ENCODE measurements at regions not wholly inside any gene's neighbourhood (a gene's known extent, or its start where the extent isn't known, plus 50 kb on each side); places are given as distances from the start of the nearest gene placed in this dataset.

DNA sequence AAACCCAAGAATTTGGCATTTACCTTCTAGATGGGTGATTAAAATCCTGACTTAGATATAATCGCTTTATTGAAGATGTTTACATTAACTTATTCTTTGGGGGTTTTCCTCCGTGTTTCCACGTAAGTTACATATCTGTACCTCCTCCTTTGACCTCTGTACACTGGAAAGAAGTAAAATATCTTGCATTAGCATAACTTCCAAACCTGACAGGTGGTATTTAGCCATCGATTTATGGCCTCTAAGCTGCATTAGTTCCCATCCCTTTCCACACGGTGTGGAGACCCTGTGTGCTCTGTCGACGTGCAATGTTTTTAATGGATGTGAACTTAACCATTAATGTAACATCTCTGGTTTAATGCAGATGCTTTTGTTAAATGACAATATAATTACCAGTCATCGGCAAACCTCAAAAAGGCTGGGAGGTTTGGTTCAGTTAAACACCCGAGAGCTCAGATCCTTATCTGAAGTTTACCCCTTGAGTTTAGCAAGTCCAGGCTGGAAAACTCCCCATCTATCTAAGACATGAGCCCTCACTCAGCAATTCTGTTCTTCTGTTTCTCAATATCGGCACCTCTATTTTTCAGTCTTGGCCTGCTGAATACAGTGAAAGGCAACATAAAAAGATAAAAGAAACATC lies 295.2 kb downstream of the GATA3 start:
- no peaks in the 10 kb centered on the region for H3K36me3 Mint-ChIP-seq
- Histone ChIP-seq H3K4me1 (ENCODE audit: control insufficient read depth in 1 of 2, extremely low read depth in 1 of 2, insufficient read depth in 2 of 2, low read length in 2 of 2) (no peaks in the 10 kb centered on the region), H3K9me3 (no peaks in the 10 kb centered on the region), H3K36me3 (ENCODE audit: control insufficient read depth in 2 of 2, extremely low read depth in 1 of 2, insufficient read depth in 1 of 2, low read length in 1 of 2) (no peaks in the 10 kb centered on the region), H3K4me3 (ENCODE audit: control insufficient read depth in 1 of 2, extremely low read depth in 1 of 2, low read length in 1 of 2) (no peak overlapping the region), H3K27ac (ENCODE audit: low read length) (no peak overlapping the region), H3K27me3 (replicated peaks in 1 of 2; ENCODE audit: control insufficient read depth in 2 of 2, extremely low read depth in 1 of 2, insufficient read depth in 2 of 2, low read length in 1 of 2) (no peaks in the 10 kb centered on the region)
- no peaks in the 10 kb centered on the region for H3K4me1 Mint-ChIP-seq
- DNase-seq (no peak), ATAC-seq (replicated peaks in 1 of 4) (no peak)
- ChIA-PET POLR2A (interaction anchor here in 1 of 2 donors (0.6 to 1.3 kb wide), 2 partner anchors 17 to 84 kb away, joined by 3 read pairs; no protein-coding TSS in a partner anchor), CTCF (no interaction called here)
- no peak overlapping the region for H3K27ac Mint-ChIP-seq
- H3K27me3 Mint-ChIP-seq: no peaks in the 10 kb centered on the region
- WGBS (ENCODE audit: insufficient coverage): 40% methylated on average over 1 of the region's 10 CpGs
- H3K9me3 Mint-ChIP-seq: no peaks in the 10 kb centered on the region
- H3K4me3 Mint-ChIP-seq: no peak overlapping the region

DNA sequence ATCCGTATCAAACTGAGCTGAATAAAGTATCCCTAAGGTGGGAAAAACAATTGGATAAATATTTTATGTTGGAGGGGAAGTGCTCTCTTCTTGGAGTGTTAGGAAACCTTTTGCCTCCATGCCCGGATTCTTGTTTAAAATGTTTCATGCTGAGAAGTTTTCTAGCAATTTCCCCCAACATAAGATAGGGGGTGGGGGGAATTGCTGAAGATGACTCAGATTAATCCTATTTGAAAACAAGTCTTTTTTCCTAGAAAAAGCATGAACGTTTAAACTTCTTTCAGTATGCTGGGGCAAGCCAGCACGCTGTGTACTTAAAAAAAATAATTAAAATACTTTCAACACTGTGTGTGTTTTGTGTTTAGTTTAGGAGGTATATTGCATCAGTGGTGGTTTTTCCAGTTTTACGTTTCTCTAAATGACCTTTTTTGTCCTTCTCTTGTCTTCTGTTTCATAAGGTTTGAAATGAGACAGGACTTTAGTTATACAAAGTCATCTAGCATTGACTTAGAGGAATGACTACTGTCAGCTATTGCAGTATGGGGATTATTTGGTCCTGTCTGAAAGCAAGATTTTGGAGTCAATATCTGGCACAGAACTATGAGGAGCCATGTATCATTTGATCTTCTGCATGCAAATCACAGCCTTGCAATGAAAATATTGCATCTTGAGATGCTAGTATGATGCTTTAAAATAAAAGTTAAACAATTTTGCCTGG lies 295.9 kb downstream of the GATA3 start:
- no peak for ATAC-seq (replicated peaks in 1 of 4)

DNA sequence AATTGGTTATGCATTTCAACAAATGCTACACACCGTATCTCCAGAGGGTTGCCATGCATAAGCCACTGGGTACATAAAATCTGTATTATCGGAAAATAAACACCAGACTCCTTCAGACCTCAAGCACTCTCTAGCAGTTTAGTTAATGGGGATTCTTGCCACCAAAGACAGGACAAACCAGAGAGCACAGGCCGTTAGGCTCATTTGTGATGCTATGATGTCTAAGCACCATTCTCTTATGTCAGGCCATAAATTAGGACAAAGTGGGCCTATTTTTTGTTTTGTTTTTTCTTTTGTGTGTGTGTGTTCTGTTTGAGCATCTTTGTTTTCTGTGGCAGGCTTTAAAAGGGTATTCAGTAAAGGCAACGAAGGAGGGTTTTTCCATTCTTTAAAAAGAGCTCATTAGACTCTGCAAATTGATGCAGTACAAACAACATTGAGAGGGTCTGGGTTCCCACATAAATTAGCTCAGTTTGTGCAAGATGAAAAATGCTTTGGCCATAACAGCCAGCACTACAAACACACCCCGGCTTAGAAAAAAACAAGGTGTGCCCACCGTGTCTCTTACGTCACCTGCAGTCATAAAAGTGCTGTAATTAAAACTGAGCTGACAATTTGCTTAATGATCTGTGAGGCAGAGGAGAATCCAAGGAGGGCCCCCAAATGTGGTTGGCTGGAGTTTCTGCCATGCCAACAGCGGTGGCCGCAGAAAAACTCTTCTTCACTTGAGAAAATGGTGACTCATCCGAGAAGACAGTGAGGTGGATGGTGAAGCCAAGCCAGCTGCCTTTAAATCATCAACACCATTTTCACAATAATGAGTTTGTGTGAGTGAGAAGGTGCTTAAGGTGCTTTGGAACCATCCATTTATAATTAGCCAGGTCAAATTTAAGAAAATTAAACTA lies 297.9 kb downstream of the GATA3 start:
- no peak overlapping the region for H3K27ac ChIP-seq (ENCODE audit: low read length)
- 95% methylated on average over 2 of the region's 10 CpGs for WGBS (ENCODE audit: insufficient coverage)
- H3K4me3 ChIP-seq (ENCODE audit: control insufficient read depth in 1 of 2, extremely low read depth in 1 of 2, low read length in 1 of 2): no peak overlapping the region
- Mint-ChIP-seq H3K4me3 (no peak overlapping the region), H3K4me1 (no peaks in the 10 kb centered on the region), H3K27ac (no peak overlapping the region), H3K9me3 (no peaks in the 10 kb centered on the region), H3K27me3 (peaks cover 0 to 9% of the 10 kb centered on the region in 2 donors), H3K36me3 (no peaks in the 10 kb centered on the region)
- ChIA-PET POLR2A (interaction anchor here in 1 of 2 donors (0.6 kb wide), 1 partner anchor 21 kb away, joined by 3 read pairs; no protein-coding TSS in a partner anchor), CTCF (no interaction called here)
- H3K9me3 ChIP-seq: no peaks in the 10 kb centered on the region
- H3K27me3 ChIP-seq (replicated peaks in 1 of 2; ENCODE audit: control insufficient read depth in 2 of 2, extremely low read depth in 1 of 2, insufficient read depth in 2 of 2, low read length in 1 of 2): no peaks in the 10 kb centered on the region
- DNase-seq (no peak), ATAC-seq (replicated peaks in 1 of 4) (no peak)
- H3K36me3 ChIP-seq (ENCODE audit: control insufficient read depth in 2 of 2, extremely low read depth in 1 of 2, insufficient read depth in 1 of 2, low read length in 1 of 2): no peaks in the 10 kb centered on the region
- H3K4me1 ChIP-seq (ENCODE audit: control insufficient read depth in 1 of 2, extremely low read depth in 1 of 2, insufficient read depth in 2 of 2, low read length in 2 of 2): no peaks in the 10 kb centered on the region

More for the DNA sequence above, 295.9 kb downstream of the GATA3 start:
- no peak overlapping the region for H3K27ac ChIP-seq (ENCODE audit: low read length)
- no peak overlapping the region for H3K4me3 ChIP-seq (ENCODE audit: control insufficient read depth in 1 of 2, extremely low read depth in 1 of 2, low read length in 1 of 2)
- no CpG with 5 or more reads among the region's 5 CpGs for WGBS (ENCODE audit: insufficient coverage)
- Mint-ChIP-seq H3K4me3 (no peak overlapping the region), H3K27ac (no peak overlapping the region), H3K9me3 (no peaks in the 10 kb centered on the region), H3K36me3 (no peaks in the 10 kb centered on the region), H3K27me3 (no peaks in the 10 kb centered on the region), H3K4me1 (no peaks in the 10 kb centered on the region)
- H3K36me3 ChIP-seq (ENCODE audit: control insufficient read depth in 2 of 2, extremely low read depth in 1 of 2, insufficient read depth in 1 of 2, low read length in 1 of 2): no peaks in the 10 kb centered on the region
- no peaks in the 10 kb centered on the region for H3K27me3 ChIP-seq (replicated peaks in 1 of 2; ENCODE audit: control insufficient read depth in 2 of 2, extremely low read depth in 1 of 2, insufficient read depth in 2 of 2, low read length in 1 of 2)
- ChIA-PET CTCF (no interaction called here), POLR2A (interaction anchor here in 1 of 2 donors (0.6 kb wide), 1 partner anchor 85 kb away, joined by 3 read pairs; no protein-coding TSS in a partner anchor)
- H3K9me3 ChIP-seq: no peaks in the 10 kb centered on the region
- no peaks in the 10 kb centered on the region for H3K4me1 ChIP-seq (ENCODE audit: control insufficient read depth in 1 of 2, extremely low read depth in 1 of 2, insufficient read depth in 2 of 2, low read length in 2 of 2)
- no peak for DNase-seq

DNA sequence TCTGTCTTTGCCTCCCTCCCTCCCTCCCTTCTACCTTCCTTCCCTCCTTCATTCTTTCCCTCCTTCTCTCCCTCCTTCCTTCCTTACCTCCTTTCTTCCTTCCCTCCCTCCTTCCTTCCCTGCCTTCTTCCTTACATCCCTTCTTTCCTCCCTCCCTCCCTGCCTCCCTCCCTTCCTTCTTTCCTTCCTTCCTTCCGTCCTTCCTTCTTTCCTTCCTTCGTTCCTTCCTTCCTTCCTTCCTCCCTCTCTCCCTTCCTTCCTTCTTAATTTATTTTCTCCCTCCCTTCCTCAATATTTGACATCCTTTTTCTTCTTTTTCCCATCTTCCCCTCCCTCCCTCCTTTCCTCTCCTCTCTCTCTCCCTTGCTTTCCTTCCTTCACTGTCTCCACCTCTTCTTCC lies 301.8 kb downstream of the GATA3 start:
- H3K36me3 ChIP-seq (ENCODE audit: control insufficient read depth in 2 of 2, extremely low read depth in 1 of 2, insufficient read depth in 1 of 2, low read length in 1 of 2): no peaks in the 10 kb centered on the region
- no peaks in the 10 kb centered on the region for H3K27me3 ChIP-seq (replicated peaks in 1 of 2; ENCODE audit: control insufficient read depth in 2 of 2, extremely low read depth in 1 of 2, insufficient read depth in 2 of 2, low read length in 1 of 2)
- ChIA-PET CTCF (no interaction called here), POLR2A (interaction anchor here in 1 of 2 donors (0.6 kb wide), 1 partner anchor 298 kb away, joined by 4 read pairs; no protein-coding TSS in a partner anchor)
- Mint-ChIP-seq H3K9me3 (no peaks in the 10 kb centered on the region), H3K4me1 (peaks cover 0 to 12% (median 10%) of the 10 kb centered on the region in 3 donors), H3K27ac (no peak overlapping the region), H3K27me3 (peaks cover 0 to 9% of the 10 kb centered on the region in 2 donors), H3K36me3 (no peaks in the 10 kb centered on the region), H3K4me3 (no peak overlapping the region)
- peaks cover 0 to 8% of the 10 kb centered on the region in 2 experiments for H3K4me1 ChIP-seq (ENCODE audit: control insufficient read depth in 1 of 2, extremely low read depth in 1 of 2, insufficient read depth in 2 of 2, low read length in 2 of 2)
- no peak overlapping the region for H3K4me3 ChIP-seq (ENCODE audit: control insufficient read depth in 1 of 2, extremely low read depth in 1 of 2, low read length in 1 of 2)
- WGBS (ENCODE audit: insufficient coverage): 96% methylated on average over 2 of the region's 2 CpGs
- H3K27ac ChIP-seq (ENCODE audit: low read length): no peak overlapping the region
- DNase-seq: no peak
- H3K9me3 ChIP-seq: no peaks in the 10 kb centered on the region
- no peak for ATAC-seq (replicated peaks in 1 of 4)

DNA sequence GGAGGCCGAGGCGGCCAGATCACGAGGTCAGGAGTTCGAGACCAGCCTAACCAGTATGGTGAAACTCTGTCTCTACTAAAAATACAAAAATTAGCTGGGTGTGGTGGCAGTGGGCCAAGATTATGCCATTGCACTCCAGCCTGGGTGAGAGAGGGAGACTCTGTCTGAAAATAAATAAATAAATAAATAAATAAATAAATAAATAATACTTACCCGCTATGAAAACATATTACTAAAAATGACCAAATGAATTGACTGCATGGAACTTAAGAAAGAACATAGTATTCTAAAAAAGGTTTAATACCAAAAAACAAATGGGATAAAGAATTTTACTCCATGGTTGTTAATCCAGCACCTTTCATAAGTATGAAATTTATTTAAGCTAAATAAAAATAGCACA lies 305.0 kb downstream of the GATA3 start:
- no peak overlapping the region for H3K4me3 Mint-ChIP-seq
- ATAC-seq (replicated peaks in 1 of 4) (no peak), DNase-seq (no peak)
- Histone ChIP-seq H3K36me3 (ENCODE audit: control insufficient read depth in 2 of 2, extremely low read depth in 1 of 2, insufficient read depth in 1 of 2, low read length in 1 of 2) (no peaks in the 10 kb centered on the region), H3K9me3 (no peaks in the 10 kb centered on the region), H3K27ac (ENCODE audit: low read length) (no peak overlapping the region), H3K4me1 (ENCODE audit: control insufficient read depth in 1 of 2, extremely low read depth in 1 of 2, insufficient read depth in 2 of 2, low read length in 2 of 2) (peaks cover 0 to 24% of the 10 kb centered on the region in 2 experiments), H3K4me3 (ENCODE audit: control insufficient read depth in 1 of 2, extremely low read depth in 1 of 2, low read length in 1 of 2) (no peak overlapping the region), H3K27me3 (replicated peaks in 1 of 2; ENCODE audit: control insufficient read depth in 2 of 2, extremely low read depth in 1 of 2, insufficient read depth in 2 of 2, low read length in 1 of 2) (no peaks in the 10 kb centered on the region)
- no peak overlapping the region for H3K27ac Mint-ChIP-seq
- ChIA-PET POLR2A (interaction anchor here in 1 of 2 donors (0.6 to 1.8 kb wide), 2 partner anchors 27 to 294 kb away, joined by 6 to 7 read pairs; no protein-coding TSS in a partner anchor), CTCF (no interaction called here)
- peaks cover 0 to 9% of the 10 kb centered on the region in 2 donors for H3K27me3 Mint-ChIP-seq
- H3K4me1 Mint-ChIP-seq: peaks cover 13 to 37% (median 26%) of the 10 kb centered on the region in 3 donors
- no CpG with 5 or more reads among the region's 5 CpGs for WGBS (ENCODE audit: insufficient coverage)
- no peaks in the 10 kb centered on the region for H3K9me3 Mint-ChIP-seq
- no peaks in the 10 kb centered on the region for H3K36me3 Mint-ChIP-seq

DNA sequence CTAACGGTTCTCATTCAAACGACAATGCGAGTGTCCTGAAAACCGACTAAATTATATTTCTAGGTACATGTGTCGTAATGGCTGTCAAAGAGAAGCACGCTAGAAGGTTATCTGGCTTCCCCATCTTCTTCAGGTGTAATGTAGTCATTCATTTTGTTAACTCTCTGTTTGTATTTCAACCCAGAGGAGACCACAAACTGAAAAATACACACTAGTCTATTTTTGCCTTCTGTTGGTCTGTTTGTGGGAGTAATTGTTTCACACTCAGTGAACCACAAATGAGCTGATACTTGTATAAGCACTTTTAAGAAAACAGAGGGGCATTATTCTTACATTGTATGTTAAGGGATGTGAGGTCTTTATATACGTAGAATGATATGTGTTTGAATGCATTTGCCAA lies 305.9 kb downstream of the GATA3 start:
- no CpG with 5 or more reads among the region's 7 CpGs for WGBS (ENCODE audit: insufficient coverage)
- H3K4me3 ChIP-seq (ENCODE audit: control insufficient read depth in 1 of 2, extremely low read depth in 1 of 2, low read length in 1 of 2): no peak overlapping the region
- Mint-ChIP-seq H3K27me3 (peaks cover 0 to 9% of the 10 kb centered on the region in 2 donors), H3K9me3 (no peaks in the 10 kb centered on the region), H3K4me3 (peak overlapping the region in 1 of 3 donors; percentile 23), H3K27ac (peak overlapping the region in 1 of 2 donors; percentile 36), H3K36me3 (no peaks in the 10 kb centered on the region), H3K4me1 (peaks cover 13 to 41% (median 30%) of the 10 kb centered on the region in 3 donors)
- H3K27ac ChIP-seq (ENCODE audit: low read length): no peak overlapping the region
- H3K27me3 ChIP-seq (replicated peaks in 1 of 2; ENCODE audit: control insufficient read depth in 2 of 2, extremely low read depth in 1 of 2, insufficient read depth in 2 of 2, low read length in 1 of 2): no peaks in the 10 kb centered on the region
- no peaks in the 10 kb centered on the region for H3K9me3 ChIP-seq
- CTCF ChIA-PET: interaction anchor here in 1 of 2 donors (0.8 kb wide), 1 partner anchor 56 kb away, joined by 3 read pairs; no protein-coding TSS in a partner anchor
- POLR2A ChIA-PET: interaction anchor here (1.0 to 1.8 kb wide), 2 partner anchors 28 to 43 kb away, joined by 3 to 6 read pairs; no protein-coding TSS in a partner anchor
- DNase-seq (peak in 1 of 35 experiments; percentile 37), ATAC-seq (replicated peaks in 1 of 4) (peak in 3 of 4 experiments; percentile 13 to 43 (median 19))
- peaks cover under 1 to 28% of the 10 kb centered on the region in 2 experiments for H3K4me1 ChIP-seq (ENCODE audit: control insufficient read depth in 1 of 2, extremely low read depth in 1 of 2, insufficient read depth in 2 of 2, low read length in 2 of 2)
- no peaks in the 10 kb centered on the region for H3K36me3 ChIP-seq (ENCODE audit: control insufficient read depth in 2 of 2, extremely low read depth in 1 of 2, insufficient read depth in 1 of 2, low read length in 1 of 2)
